ENCODE measurements at regions not wholly inside any gene's neighbourhood (a gene's known extent, or its start where the extent isn't known, plus 50 kb on each side); places are given as distances from the start of the nearest gene placed in this dataset.

DNA sequence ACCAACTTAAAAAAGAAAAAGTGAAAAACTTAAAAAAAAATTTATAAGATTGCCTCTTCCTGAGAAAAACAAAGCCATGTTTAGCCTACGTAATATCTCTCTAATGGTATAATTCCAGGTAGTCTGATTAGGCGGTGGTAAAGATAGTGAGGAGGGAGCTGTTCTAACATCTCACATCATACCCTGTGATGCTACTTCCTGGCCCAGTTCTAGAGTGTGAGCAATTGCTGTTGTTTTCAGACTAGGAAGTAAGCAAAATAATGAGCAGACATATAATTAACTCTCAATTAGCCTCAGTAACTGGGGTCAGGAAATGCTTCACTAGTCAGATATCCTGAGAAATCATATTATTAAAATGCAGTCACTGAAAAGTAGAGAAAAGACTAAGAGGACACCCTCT lies 113.9 kb downstream of the PHLDA1 start:
- H3K27ac ChIP-seq (ENCODE audit: extremely low read length, insufficient read depth, low read length), result no peak overlapping the region
- no peaks in the 10 kb centered on the region for H3K27me3 ChIP-seq (ENCODE audit: control insufficient read depth in 1 of 2, insufficient read depth in 2 of 2, low read length in 2 of 2)
- ATAC-seq (no peak), FAIRE-seq (no peak), DNase-seq (ENCODE audit: low spot score) (no peak)
- ChIA-PET CTCF (ENCODE audit: low intra/inter-chr PET ratio, low total read pairs) (no interaction called here), POLR2A (interaction anchor here (0.9 kb wide), 1 partner anchor 114 kb away, joined by 3 read pairs; the partner anchor contains the start of gene PHLDA1)
- H3K4me1 ChIP-seq (ENCODE audit: insufficient read depth, low read length), result peaks cover 8% of the 10 kb centered on the region
- intact Hi-C loops (cut with micrococcal nuclease; ENCODE audit: unreplicated experiment), result no loop called here
- no peak overlapping the region for H3K9ac ChIP-seq (ENCODE audit: insufficient read depth, low read depth, low read length)
- WGBS (ENCODE audit: low lambda C conversion rate), result 94% methylated on average over 2 of the region's 2 CpGs
- no TSS peak for BruUV-seq (replicated peaks)
- H3K9me3 ChIP-seq (ENCODE audit: low read length), result no peaks in the 10 kb centered on the region
- H3K4me3 ChIP-seq (replicated peaks in 1 of 3; ENCODE audit: insufficient read depth in 1 of 3, low read depth in 2 of 3, low read length in 3 of 3), result no peak overlapping the region
- in situ Hi-C loops (cut with HindIII; ENCODE audit: extremely low pct_ligation_motif_present, low pct_unique_long_range_greater_than_20kb), result no loop called here
- no peaks in the 10 kb centered on the region for H4K20me1 ChIP-seq (ENCODE audit: insufficient read depth, low read length)
- no peak overlapping the region for H2AFZ ChIP-seq (ENCODE audit: low read length)
- H3K36me3 ChIP-seq (replicated peaks in 1 of 2; ENCODE audit: control insufficient read depth in 1 of 2, insufficient read depth in 2 of 2, low read length in 2 of 2), result no peaks in the 10 kb centered on the region
- H3K79me2 ChIP-seq (ENCODE audit: insufficient read depth, low read length), result no peaks in the 10 kb centered on the region
- H3K4me2 ChIP-seq (ENCODE audit: low read depth, low read length), result no peak overlapping the region
- TF ChIP-seq SNRNP70 (IDR thresholded peaks at IDR 0.05; ENCODE audit: low read depth, low read length) (no peak), ZNF816 (CRISPR knock-in tag; IDR thresholded peaks at IDR 0.05; ENCODE audit: borderline replicate concordance) (no peak), RARA (CRISPR knock-in tag; IDR thresholded peaks at IDR 0.05) (no peak), ZNF737 (CRISPR knock-in tag; IDR thresholded peaks at IDR 0.05; ENCODE audit: borderline replicate concordance) (no peak), ZNF484 (CRISPR knock-in tag; IDR thresholded peaks at IDR 0.05; ENCODE audit: borderline replicate concordance, low read depth) (no peak), ZNF709 (CRISPR knock-in tag; IDR thresholded peaks at IDR 0.05) (no peak), ZNF317 (CRISPR knock-in tag; IDR thresholded peaks at IDR 0.05) (no peak)
- TF ChIP-seq, protein P1, sequence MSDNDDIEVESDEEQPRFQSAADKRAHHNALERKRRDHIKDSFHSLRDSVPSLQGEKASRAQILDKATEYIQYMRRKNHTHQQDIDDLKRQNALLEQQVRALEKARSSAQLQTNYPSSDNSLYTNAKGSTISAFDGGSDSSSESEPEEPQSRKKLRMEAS (IDR thresholded peaks at IDR 0.05), result no peak
- TF ChIP-seq, protein P2, sequence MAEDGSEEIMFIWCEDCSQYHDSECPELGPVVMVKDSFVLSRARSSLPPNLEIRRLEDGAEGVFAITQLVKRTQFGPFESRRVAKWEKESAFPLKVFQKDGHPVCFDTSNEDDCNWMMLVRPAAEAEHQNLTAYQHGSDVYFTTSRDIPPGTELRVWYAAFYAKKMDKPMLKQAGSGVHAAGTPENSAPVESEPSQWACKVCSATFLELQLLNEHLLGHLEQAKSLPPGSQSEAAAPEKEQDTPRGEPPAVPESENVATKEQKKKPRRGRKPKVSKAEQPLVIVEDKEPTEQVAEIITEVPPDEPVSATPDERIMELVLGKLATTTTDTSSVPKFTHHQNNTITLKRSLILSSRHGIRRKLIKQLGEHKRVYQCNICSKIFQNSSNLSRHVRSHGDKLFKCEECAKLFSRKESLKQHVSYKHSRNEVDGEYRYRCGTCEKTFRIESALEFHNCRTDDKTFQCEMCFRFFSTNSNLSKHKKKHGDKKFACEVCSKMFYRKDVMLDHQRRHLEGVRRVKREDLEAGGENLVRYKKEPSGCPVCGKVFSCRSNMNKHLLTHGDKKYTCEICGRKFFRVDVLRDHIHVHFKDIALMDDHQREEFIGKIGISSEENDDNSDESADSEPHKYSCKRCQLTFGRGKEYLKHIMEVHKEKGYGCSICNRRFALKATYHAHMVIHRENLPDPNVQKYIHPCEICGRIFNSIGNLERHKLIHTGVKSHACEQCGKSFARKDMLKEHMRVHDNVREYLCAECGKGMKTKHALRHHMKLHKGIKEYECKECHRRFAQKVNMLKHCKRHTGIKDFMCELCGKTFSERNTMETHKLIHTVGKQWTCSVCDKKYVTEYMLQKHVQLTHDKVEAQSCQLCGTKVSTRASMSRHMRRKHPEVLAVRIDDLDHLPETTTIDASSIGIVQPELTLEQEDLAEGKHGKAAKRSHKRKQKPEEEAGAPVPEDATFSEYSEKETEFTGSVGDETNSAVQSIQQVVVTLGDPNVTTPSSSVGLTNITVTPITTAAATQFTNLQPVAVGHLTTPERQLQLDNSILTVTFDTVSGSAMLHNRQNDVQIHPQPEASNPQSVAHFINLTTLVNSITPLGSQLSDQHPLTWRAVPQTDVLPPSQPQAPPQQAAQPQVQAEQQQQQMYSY (CRISPR knock-in tag; IDR thresholded peaks at IDR 0.05), result no peak
- TF ChIP-seq, protein P3, sequence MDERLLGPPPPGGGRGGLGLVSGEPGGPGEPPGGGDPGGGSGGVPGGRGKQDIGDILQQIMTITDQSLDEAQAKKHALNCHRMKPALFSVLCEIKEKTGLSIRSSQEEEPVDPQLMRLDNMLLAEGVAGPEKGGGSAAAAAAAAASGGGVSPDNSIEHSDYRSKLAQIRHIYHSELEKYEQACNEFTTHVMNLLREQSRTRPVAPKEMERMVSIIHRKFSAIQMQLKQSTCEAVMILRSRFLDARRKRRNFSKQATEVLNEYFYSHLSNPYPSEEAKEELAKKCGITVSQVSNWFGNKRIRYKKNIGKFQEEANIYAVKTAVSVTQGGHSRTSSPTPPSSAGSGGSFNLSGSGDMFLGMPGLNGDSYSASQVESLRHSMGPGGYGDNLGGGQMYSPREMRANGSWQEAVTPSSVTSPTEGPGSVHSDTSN (CRISPR knock-in tag; IDR thresholded peaks at IDR 0.05), result no peak
- TF ChIP-seq, protein P4, sequence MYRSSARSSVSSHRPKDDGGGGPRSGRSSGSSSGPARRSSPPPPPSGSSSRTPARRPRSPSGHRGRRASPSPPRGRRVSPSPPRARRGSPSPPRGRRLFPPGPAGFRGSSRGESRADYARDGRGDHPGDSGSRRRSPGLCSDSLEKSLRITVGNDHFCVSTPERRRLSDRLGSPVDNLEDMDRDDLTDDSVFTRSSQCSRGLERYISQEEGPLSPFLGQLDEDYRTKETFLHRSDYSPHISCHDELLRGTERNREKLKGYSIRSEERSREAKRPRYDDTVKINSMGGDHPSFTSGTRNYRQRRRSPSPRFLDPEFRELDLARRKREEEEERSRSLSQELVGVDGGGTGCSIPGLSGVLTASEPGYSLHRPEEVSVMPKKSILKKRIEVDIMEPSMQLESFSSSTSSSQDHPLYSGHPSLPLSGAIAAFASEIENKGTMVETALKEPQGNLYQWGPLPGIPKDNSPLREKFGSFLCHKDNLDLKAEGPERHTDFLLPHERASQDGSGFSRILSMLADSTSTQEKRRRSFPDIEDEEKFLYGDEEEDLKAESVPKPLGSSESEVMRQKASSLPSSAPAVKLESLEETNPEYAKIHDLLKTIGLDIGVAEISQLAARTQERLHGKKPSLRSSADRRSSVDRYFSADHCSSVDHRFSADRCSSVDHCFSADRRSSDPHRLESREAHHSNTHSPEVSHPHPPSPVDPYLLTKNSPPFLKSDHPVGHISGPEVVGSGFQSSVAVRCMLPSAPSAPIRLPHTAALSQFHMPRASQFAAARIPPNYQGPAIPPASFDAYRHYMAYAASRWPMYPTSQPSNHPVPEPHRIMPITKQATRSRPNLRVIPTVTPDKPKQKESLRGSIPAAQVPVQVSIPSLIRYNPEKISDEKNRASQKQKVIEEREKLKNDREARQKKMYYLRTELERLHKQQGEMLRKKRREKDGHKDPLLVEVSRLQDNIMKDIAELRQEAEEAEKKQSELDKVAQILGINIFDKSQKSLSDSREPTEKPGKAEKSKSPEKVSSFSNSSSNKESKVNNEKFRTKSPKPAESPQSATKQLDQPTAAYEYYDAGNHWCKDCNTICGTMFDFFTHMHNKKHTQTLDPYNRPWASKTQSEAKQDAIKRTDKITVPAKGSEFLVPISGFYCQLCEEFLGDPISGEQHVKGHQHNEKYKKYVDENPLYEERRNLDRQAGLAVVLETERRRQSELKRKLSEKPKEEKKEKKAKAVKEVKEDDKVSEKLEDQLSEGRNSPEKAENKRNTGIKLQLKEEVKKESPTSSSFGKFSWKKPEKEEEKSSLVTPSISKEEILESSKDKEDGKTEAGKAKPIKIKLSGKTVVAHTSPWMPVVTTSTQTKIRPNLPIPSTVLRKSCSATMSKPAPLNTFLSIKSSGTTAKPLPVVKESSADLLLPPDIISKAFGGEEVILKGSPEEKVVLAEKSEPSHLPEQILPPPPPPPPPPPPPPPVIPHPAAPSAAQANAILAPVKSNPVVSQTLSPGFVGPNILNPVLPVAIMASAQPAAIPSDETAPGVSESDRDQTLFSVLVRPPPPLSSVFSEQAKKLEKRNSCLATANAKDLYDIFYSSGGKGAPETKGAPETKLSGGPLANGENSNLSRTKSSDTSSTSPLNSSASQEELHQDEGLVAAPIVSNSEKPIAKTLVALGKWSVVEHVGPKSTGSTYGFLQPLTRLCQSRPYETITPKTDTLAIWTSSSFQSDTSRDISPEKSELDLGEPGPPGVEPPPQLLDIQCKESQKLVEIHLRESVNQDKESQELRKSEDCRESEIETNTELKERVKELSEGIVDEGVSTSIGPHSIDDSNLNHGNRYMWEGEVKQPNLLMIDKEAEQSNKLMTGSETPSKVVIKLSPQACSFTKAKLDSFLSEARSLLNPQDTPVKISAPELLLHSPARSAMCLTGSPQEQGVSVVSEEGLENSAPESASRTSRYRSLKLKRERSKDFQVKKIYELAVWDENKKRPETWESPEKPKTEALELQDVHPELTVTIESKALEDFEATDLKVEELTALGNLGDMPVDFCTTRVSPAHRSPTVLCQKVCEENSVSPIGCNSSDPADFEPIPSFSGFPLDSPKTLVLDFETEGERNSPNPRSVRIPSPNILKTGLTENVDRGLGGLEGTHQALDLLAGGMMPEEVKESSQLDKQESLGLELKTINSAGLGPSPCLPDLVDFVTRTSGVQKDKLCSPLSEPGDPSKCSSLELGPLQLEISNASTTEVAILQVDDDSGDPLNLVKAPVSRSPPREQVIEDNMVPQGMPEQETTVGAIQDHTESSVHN (CRISPR knock-in tag; IDR thresholded peaks at IDR 0.05), result no peak
